Mesenchymal stem cell (in vitro differentiated cells and primary cell): ENCODE measurements at regions not wholly inside any gene's neighbourhood (a gene's known extent, or its start where the extent isn't known, plus 50 kb on each side); places are given as distances from the start of the nearest gene placed in this dataset.
A peak's percentile ranks its signal among the peaks of the same experiment; 100 is the strongest.

ENCODE experiments used
- DNase-seq: peaks from one replicate; pipeline ENCODE4 v3.0.0-alpha.2; 2013
- H2AFZ ChIP-seq: one replicate; pipeline ENCODE4 v1.6.1; 2013; ENCODE audit warnings: low read depth, mild to moderate bottlenecking, control low read depth, inconsistent platforms, low read length, moderate library complexity
- H2AK5ac ChIP-seq: 2 replicates; pipeline ENCODE4 v1.6.1; 2013; ENCODE audit warnings: low read length, moderate library complexity, mild to moderate bottlenecking, inconsistent platforms; ENCODE audit not compliant: severe bottlenecking
- H2BK120ac ChIP-seq: one replicate; pipeline ENCODE4 v1.6.1; 2013; ENCODE audit warnings: low read depth, mild to moderate bottlenecking, inconsistent platforms, low read length, moderate library complexity
- H2BK12ac ChIP-seq, 2 experiments: one replicate each; pipeline ENCODE4 v1.6.1; 2013; ENCODE audit warnings: inconsistent platforms in 2 of 2, low read length in 2 of 2, mild to moderate bottlenecking in 2 of 2, moderate library complexity in 2 of 2, control low read depth in 1 of 2
- H2BK15ac ChIP-seq: one replicate; pipeline ENCODE4 v1.6.1; 2013; ENCODE audit warnings: mild to moderate bottlenecking, low read depth, inconsistent platforms; ENCODE audit not compliant: poor library complexity, severe bottlenecking
- H2BK5ac ChIP-seq: 2 replicates; pipeline ENCODE4 v1.6.1; 2013; ENCODE audit warnings: low read depth, mild to moderate bottlenecking, low read length, control low read depth, inconsistent platforms; ENCODE audit not compliant: poor library complexity, severe bottlenecking
- H3K14ac ChIP-seq, 2 experiments: one replicate each; pipeline ENCODE4 v1.6.1; 2013; ENCODE audit warnings: inconsistent platforms in 2 of 2, low read length in 2 of 2, control low read depth in 1 of 2, mild to moderate bottlenecking in 1 of 2, moderate library complexity in 1 of 2
- H3K18ac ChIP-seq, 2 experiments: one replicate each; pipeline ENCODE4 v1.6.1; 2013; ENCODE audit warnings: inconsistent platforms in 2 of 2, low read length in 2 of 2, control low read depth in 1 of 2, low read depth in 1 of 2, mild to moderate bottlenecking in 1 of 2
- H3K23ac ChIP-seq, 2 experiments: one replicate each; pipeline ENCODE4 v1.6.1; 2013; ENCODE audit warnings: inconsistent platforms in 2 of 2, low read length in 2 of 2, mild to moderate bottlenecking in 2 of 2, moderate library complexity in 2 of 2, control low read depth in 1 of 2
- H3K27ac ChIP-seq: 2 replicates; pipeline ENCODE4 v1.5.1; 2013; ENCODE audit warnings: mild to moderate bottlenecking, moderate library complexity, low read length, control low read depth, inconsistent platforms; ENCODE audit not compliant: poor library complexity, severe bottlenecking
- H3K27me3 ChIP-seq, 2 experiments: 2 replicates each; pipeline versions ENCODE4 v1.6.1 to v1.7.0; 2013; ENCODE audit warnings: low read length in 2 of 2, mild to moderate bottlenecking in 2 of 2, moderate library complexity in 2 of 2, control low read depth in 1 of 2, inconsistent platforms in 1 of 2; ENCODE audit not compliant: control insufficient read depth in 1 of 2, insufficient read depth in 1 of 2
- H3K36me3 ChIP-seq, 2 experiments: 2 replicates each; pipeline versions ENCODE4 v1.6.1 to v1.7.0; 2013; ENCODE audit warnings: low read length in 2 of 2, control low read depth in 1 of 2, inconsistent platforms in 1 of 2, low read depth in 1 of 2, mild to moderate bottlenecking in 1 of 2; ENCODE audit not compliant: insufficient read depth in 2 of 2, control insufficient read depth in 1 of 2
- H3K4ac ChIP-seq, 2 experiments: one replicate each; pipeline ENCODE4 v1.6.1; 2013; ENCODE audit warnings: inconsistent platforms in 2 of 2, low read length in 2 of 2, mild to moderate bottlenecking in 2 of 2, moderate library complexity in 2 of 2, control low read depth in 1 of 2, low read depth in 1 of 2
- H3K4me1 ChIP-seq: 2 replicates; pipeline ENCODE4 v1.6.1; 2013; ENCODE audit warnings: low read depth, low read length, control low read depth; ENCODE audit not compliant: control insufficient read depth, insufficient read depth
- H3K4me2 ChIP-seq: 2 replicates; pipeline ENCODE4 v1.6.1; 2013; ENCODE audit warnings: low read length, mild to moderate bottlenecking, inconsistent platforms; ENCODE audit not compliant: poor library complexity, severe bottlenecking
- H3K4me3 ChIP-seq, 2 experiments: 2 replicates each; pipeline versions ENCODE4 v1.5.1 to v1.7.0; 2013; ENCODE audit warnings: low read length in 2 of 2, mild to moderate bottlenecking in 2 of 2, control low read depth in 1 of 2, low read depth in 1 of 2; ENCODE audit not compliant: insufficient read depth in 1 of 2
- H3K79me1 ChIP-seq: replicated peaks from 2 replicates; pipeline ENCODE4 v1.6.1; 2013; ENCODE audit warnings: mild to moderate bottlenecking, control low read depth, low read length, inconsistent platforms; ENCODE audit not compliant: poor library complexity, severe bottlenecking
- H3K9ac ChIP-seq: 2 replicates; pipeline ENCODE4 v1.7.0; 2013; ENCODE audit warnings: mild to moderate bottlenecking, low read length, moderate library complexity
- H3K9me3 ChIP-seq: 2 replicates; pipeline ENCODE4 v1.7.0; 2013; ENCODE audit warnings: mild to moderate bottlenecking, low read length; ENCODE audit not compliant: control insufficient read depth
- H4K8ac ChIP-seq: one replicate; pipeline ENCODE4 v1.6.1; 2013; ENCODE audit warnings: inconsistent platforms, mild to moderate bottlenecking, low read length, moderate library complexity
- H4K91ac ChIP-seq: one replicate; pipeline ENCODE4 v1.6.1; 2013; ENCODE audit warnings: mild to moderate bottlenecking, low read length, inconsistent platforms
- WGBS: methylation state at CpG from one replicate; pipeline ENCODE4 v1.1.7; 2013; ENCODE audit warnings: mixed read lengths; 5-methylcytosine and 5-hydroxymethylcytosine counted together

GRCh38 chr2:200239216-200239615 lies 67.3 kb upstream of the SPATS2L start:
- Histone ChIP-seq H3K4ac (no peak overlapping the region), H4K91ac (no peak overlapping the region), H2AK5ac (no peak overlapping the region), H2BK12ac (no peak overlapping the region), H3K36me3 (no peaks in the 10 kb centered on the region), H3K79me1 (no peaks in the 10 kb centered on the region), H3K23ac (no peak overlapping the region), H2BK5ac (no peak overlapping the region), H2BK120ac (no peak overlapping the region), H2AFZ (no peak overlapping the region), H3K4me1 (no peaks in the 10 kb centered on the region), H3K27me3 (no peaks in the 10 kb centered on the region), H3K4me2 (no peak overlapping the region), H3K14ac (no peak overlapping the region), H4K8ac (no peak overlapping the region), H2BK15ac (no peak overlapping the region), H3K4me3 (no peak overlapping the region), H3K27ac (no peak overlapping the region), H3K18ac (no peak overlapping the region), H3K9ac (no peak overlapping the region), H3K9me3 (no peaks in the 10 kb centered on the region)
- peak; percentile 66 for DNase-seq
- WGBS = 0% methylated on average over 1 of the region's 2 CpGs

- no peak for DNase-seq
- H4K8ac ChIP-seq = no peak overlapping the region
- H2AK5ac ChIP-seq = no peak overlapping the region
- H3K14ac ChIP-seq = no peak overlapping the region
- no peak overlapping the region for H3K23ac ChIP-seq
- no peaks in the 10 kb centered on the region for H3K79me1 ChIP-seq
- WGBS = 66% methylated on average over 2 of the region's 4 CpGs
- H3K36me3 ChIP-seq = no peaks in the 10 kb centered on the region
- no peak overlapping the region for H3K27ac ChIP-seq
- no peak overlapping the region for H2BK120ac ChIP-seq
- no peak overlapping the region for H2BK5ac ChIP-seq
- no peak overlapping the region for H3K4me2 ChIP-seq
- no peak overlapping the region for H2BK15ac ChIP-seq
- H3K4me1 ChIP-seq = no peaks in the 10 kb centered on the region
- no peak overlapping the region for H4K91ac ChIP-seq
- H2BK12ac ChIP-seq = no peak overlapping the region
- H3K18ac ChIP-seq = no peak overlapping the region
- no peaks in the 10 kb centered on the region for H3K27me3 ChIP-seq
- no peaks in the 10 kb centered on the region for H3K9me3 ChIP-seq
- H3K9ac ChIP-seq = no peak overlapping the region
- no peak overlapping the region for H3K4ac ChIP-seq
- H2AFZ ChIP-seq = no peak overlapping the region
- H3K4me3 ChIP-seq = no peak overlapping the region
Observed at GRCh38 chr2:200242570-200242969, 63.9 kb upstream of the SPATS2L start.

- Histone ChIP-seq H3K4me2 (no peak overlapping the region), H2AFZ (no peak overlapping the region), H4K91ac (no peak overlapping the region), H2BK12ac (no peak overlapping the region), H3K4ac (no peak overlapping the region), H3K14ac (no peak overlapping the region), H2AK5ac (no peak overlapping the region), H3K18ac (no peak overlapping the region), H4K8ac (no peak overlapping the region), H3K23ac (no peak overlapping the region), H3K4me1 (no peaks in the 10 kb centered on the region), H3K4me3 (no peak overlapping the region), H3K9me3 (no peaks in the 10 kb centered on the region), H3K79me1 (no peaks in the 10 kb centered on the region), H2BK5ac (no peak overlapping the region), H2BK15ac (no peak overlapping the region), H2BK120ac (no peak overlapping the region), H3K27me3 (no peaks in the 10 kb centered on the region), H3K27ac (no peak overlapping the region), H3K36me3 (no peaks in the 10 kb centered on the region), H3K9ac (no peak overlapping the region)
- 96% methylated on average over 5 of the region's 7 CpGs for WGBS
- no peak for DNase-seq
Observed at GRCh38 chr2:200243441-200243840, 63.1 kb upstream of the SPATS2L start.

GRCh38 chr2:200244111-200244510 lies 62.4 kb upstream of the SPATS2L start:
- H3K14ac ChIP-seq = no peak overlapping the region
- WGBS = no CpG with 5 or more reads among the region's 1 CpG

More at GRCh38 chr2:200244111-200244510, 62.4 kb upstream of the SPATS2L start:
- H4K91ac ChIP-seq = no peak overlapping the region
- H3K27ac ChIP-seq = no peak overlapping the region
- no peak overlapping the region for H2AFZ ChIP-seq
- no peak overlapping the region for H3K9ac ChIP-seq
- no peak overlapping the region for H2BK5ac ChIP-seq
- H3K9me3 ChIP-seq = no peaks in the 10 kb centered on the region
- H3K27me3 ChIP-seq = no peaks in the 10 kb centered on the region
- H3K4ac ChIP-seq = no peak overlapping the region
- no peaks in the 10 kb centered on the region for H3K36me3 ChIP-seq
- H2BK120ac ChIP-seq = no peak overlapping the region
- H3K4me1 ChIP-seq = no peaks in the 10 kb centered on the region
- no peak overlapping the region for H3K4me3 ChIP-seq
- H2AK5ac ChIP-seq = no peak overlapping the region
- no peak overlapping the region for H3K23ac ChIP-seq
- no peak for DNase-seq
- H2BK12ac ChIP-seq = no peak overlapping the region
- H3K18ac ChIP-seq = no peak overlapping the region
- no peaks in the 10 kb centered on the region for H3K79me1 ChIP-seq
- H4K8ac ChIP-seq = no peak overlapping the region
- H3K4me2 ChIP-seq = no peak overlapping the region
- H2BK15ac ChIP-seq = no peak overlapping the region
